Erythroblast (primary cell): ENCODE measurements at regions not wholly inside any gene's neighbourhood (a gene's known extent, or its start where the extent isn't known, plus 50 kb on each side); places are given as distances from the start of the nearest gene placed in this dataset.

Experiments
- GATA1 ChIP-seq: IDR thresholded peaks from 2 replicates; pipeline ENCODE4 v1.6.1; 2011; ENCODE audit warnings: low read depth, mild to moderate bottlenecking, control low read depth, low read length, moderate library complexity
- POLR2A ChIP-seq: IDR thresholded peaks from 2 replicates; pipeline ENCODE4 v1.6.1; 2011; ENCODE audit warnings: mild to moderate bottlenecking, low read length

GRCh38 chrX:147735364-147735763 lies 176.4 kb upstream of the FMR1 start:
- TF ChIP-seq POLR2A (no peak), GATA1 (no peak)
